HUES64 (cell line): ENCODE measurements at regions not wholly inside any gene's neighbourhood (a gene's known extent, or its start where the extent isn't known, plus 50 kb on each side); places are given as distances from the start of the nearest gene placed in this dataset.
"Not testable (repeated sequence)": the region's sequence is repeated elsewhere in the genome, so short reads cannot be mapped to it uniquely, and the experiment has no call there.

Experiments used
- H3K27ac ChIP-seq: 2 replicates; pipeline ENCODE4 v1.7.0; 2013; ENCODE audit warnings: low read depth, low read length, inconsistent platforms
- H3K27me3 ChIP-seq: 2 replicates; pipeline ENCODE4 v1.6.1; 2013; ENCODE audit warnings: mild to moderate bottlenecking, low read length; ENCODE audit not compliant: insufficient read depth
- H3K36me3 ChIP-seq: 2 replicates; pipeline ENCODE4 v1.6.1; 2013; ENCODE audit warnings: mild to moderate bottlenecking, low read length; ENCODE audit not compliant: insufficient read depth
- H3K4me1 ChIP-seq: 2 replicates; pipeline ENCODE4 v1.6.1; 2013; ENCODE audit warnings: mild to moderate bottlenecking, low read length, moderate library complexity; ENCODE audit not compliant: insufficient read depth
- H3K4me3 ChIP-seq: 2 replicates; pipeline ENCODE4 v1.5.1; 2013; ENCODE audit warnings: mild to moderate bottlenecking, low read length, moderate library complexity
- H3K9ac ChIP-seq: 2 replicates; pipeline ENCODE4 v1.6.1; 2013; ENCODE audit warnings: mild to moderate bottlenecking, low read depth, low read length
- H3K9me3 ChIP-seq: 2 replicates; pipeline ENCODE4 v1.6.1; 2013; ENCODE audit warnings: low read depth, low read length; ENCODE audit not compliant: insufficient read depth
- WGBS: fragments of 150-250, 120-280 bp; methylation state at CpG from one replicate; pipeline ENCODE4 v1.1.7; 2013; ENCODE audit warnings: missing lambda C conversion rate; 5-methylcytosine and 5-hydroxymethylcytosine counted together

GRCh38 chr6:74448850-74449249, 752.8 kb downstream of the CD109 start:
- Histone ChIP-seq H3K9ac (no peak overlapping the region), H3K4me3 (no peak overlapping the region), H3K27me3 (no peaks in the 10 kb centered on the region), H3K4me1 (no peaks in the 10 kb centered on the region), H3K9me3 (no peaks in the 10 kb centered on the region), H3K27ac (no peak overlapping the region), H3K36me3 (no peaks in the 10 kb centered on the region)
- 97% methylated on average over 3 of the region's 4 CpGs for WGBS

- no peak overlapping the region for H3K9ac ChIP-seq
- no peak overlapping the region for H3K27ac ChIP-seq
- H3K36me3 ChIP-seq: no peaks in the 10 kb centered on the region
- H3K4me1 ChIP-seq: no peaks in the 10 kb centered on the region
- no peaks in the 10 kb centered on the region for H3K9me3 ChIP-seq
- 90% methylated on average over 4 of the region's 5 CpGs for WGBS
- no peak overlapping the region for H3K4me3 ChIP-seq
- H3K27me3 ChIP-seq: no peaks in the 10 kb centered on the region
Measured at GRCh38 chr6:74447013-74447412, 751.0 kb downstream of the CD109 start.

DNA sequence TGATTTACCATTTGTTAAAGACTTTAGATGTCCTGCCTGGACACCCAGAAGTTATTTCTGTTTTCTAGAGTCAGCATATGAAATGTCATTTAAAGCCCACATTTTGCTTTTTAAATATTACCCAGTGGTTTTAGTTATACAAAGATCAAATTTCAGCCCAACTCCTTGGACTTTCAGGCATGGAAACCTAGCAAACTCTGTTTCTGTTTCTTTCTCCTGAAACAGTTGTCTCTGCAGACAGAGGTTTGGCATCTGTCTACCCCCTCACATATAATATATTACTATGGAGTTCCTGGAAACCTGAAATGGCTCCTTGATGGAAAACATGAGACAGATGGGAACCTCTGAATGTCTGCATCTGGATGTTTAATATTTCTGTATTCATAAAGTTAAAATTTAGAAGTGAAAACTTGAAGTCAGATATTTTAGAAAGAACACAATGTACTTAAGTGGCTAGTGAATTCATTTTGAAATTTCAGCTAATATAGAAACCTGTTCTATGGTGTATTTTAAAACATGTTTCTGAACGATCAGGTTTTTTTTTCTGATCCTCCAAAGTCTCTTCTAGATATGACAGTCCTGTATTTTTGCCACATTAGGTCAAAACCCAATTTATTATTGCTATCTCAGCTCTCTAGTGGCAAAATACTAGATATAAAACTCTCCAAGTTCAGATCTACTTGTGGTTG, 743.3 kb downstream of the CD109 start:
- no peak overlapping the region for H3K4me3 ChIP-seq
- H3K36me3 ChIP-seq: no peaks in the 10 kb centered on the region
- H3K27ac ChIP-seq: no peak overlapping the region
- H3K4me1 ChIP-seq: no peaks in the 10 kb centered on the region
- H3K27me3 ChIP-seq: no peaks in the 10 kb centered on the region
- H3K9ac ChIP-seq: no peak overlapping the region
- H3K9me3 ChIP-seq: no peaks in the 10 kb centered on the region
- 75% methylated on average over 1 of the region's 1 CpG for WGBS

DNA sequence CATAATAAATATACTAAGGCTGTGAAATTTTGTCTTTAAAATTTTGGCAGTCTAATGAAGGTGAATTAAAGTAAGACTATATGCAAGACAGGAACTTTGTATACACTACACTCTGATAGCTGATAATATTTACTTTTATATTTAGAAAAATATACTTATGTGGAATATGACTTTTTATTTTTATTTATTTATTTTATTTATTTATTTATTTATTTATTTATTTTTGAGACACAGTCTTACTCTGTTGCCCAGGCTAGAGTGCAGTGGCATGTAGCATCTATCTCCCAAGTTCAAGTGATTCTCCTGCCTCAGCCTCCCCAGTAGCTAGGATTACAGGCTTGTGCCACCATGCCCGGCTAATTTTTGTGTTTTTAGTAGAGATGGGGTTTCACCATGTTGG, 742.4 kb downstream of the CD109 start:
- not testable (repeated sequence) for H3K36me3 ChIP-seq, H3K27ac ChIP-seq, H3K9me3 ChIP-seq, H3K9ac ChIP-seq, H3K27me3 ChIP-seq, H3K4me1 ChIP-seq, H3K4me3 ChIP-seq
- 100% methylated on average over 1 of the region's 1 CpG for WGBS

DNA sequence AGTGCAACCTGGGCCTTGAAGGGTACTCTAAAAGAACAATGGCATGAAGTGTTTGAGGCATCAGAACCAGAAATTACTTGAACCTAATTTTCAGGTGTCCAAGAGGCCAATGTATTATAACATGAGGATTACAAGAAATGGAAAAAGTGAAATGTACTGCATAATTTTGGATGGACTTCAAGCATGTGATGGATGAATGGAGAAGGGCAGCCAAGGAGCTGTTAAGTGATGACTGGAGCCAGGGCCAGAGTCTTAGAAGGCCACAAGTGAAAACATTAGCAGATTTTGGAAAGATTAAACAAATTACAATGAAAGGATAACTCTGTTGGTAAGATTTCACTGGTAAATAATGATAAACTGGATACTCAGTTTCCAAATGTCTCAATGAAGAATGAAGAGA, 738.2 kb downstream of the CD109 start:
- Histone ChIP-seq H3K27me3 (no peaks in the 10 kb centered on the region), H3K27ac (no peak overlapping the region), H3K9me3 (no peaks in the 10 kb centered on the region), H3K9ac (no peak overlapping the region), H3K36me3 (no peaks in the 10 kb centered on the region), H3K4me3 (no peak overlapping the region), H3K4me1 (no peaks in the 10 kb centered on the region)

- no peaks in the 10 kb centered on the region for H3K27me3 ChIP-seq
- H3K36me3 ChIP-seq: no peaks in the 10 kb centered on the region
- WGBS: 100% methylated on average over 3 of the region's 3 CpGs
- no peaks in the 10 kb centered on the region for H3K4me1 ChIP-seq
- no peak overlapping the region for H3K4me3 ChIP-seq
- no peak overlapping the region for H3K9ac ChIP-seq
- no peaks in the 10 kb centered on the region for H3K9me3 ChIP-seq
- H3K27ac ChIP-seq: no peak overlapping the region
Measured at GRCh38 chr6:74431873-74432580, 736.0 kb downstream of the CD109 start.

GRCh38 chr6:74420221-74420620, 724.2 kb downstream of the CD109 start:
- Histone ChIP-seq H3K27ac (no peak overlapping the region), H3K9me3 (no peaks in the 10 kb centered on the region), H3K4me3 (no peak overlapping the region), H3K4me1 (no peaks in the 10 kb centered on the region), H3K9ac (no peak overlapping the region), H3K36me3 (no peaks in the 10 kb centered on the region), H3K27me3 (no peaks in the 10 kb centered on the region)
- 92% methylated on average over 1 of the region's 1 CpG for WGBS

DNA sequence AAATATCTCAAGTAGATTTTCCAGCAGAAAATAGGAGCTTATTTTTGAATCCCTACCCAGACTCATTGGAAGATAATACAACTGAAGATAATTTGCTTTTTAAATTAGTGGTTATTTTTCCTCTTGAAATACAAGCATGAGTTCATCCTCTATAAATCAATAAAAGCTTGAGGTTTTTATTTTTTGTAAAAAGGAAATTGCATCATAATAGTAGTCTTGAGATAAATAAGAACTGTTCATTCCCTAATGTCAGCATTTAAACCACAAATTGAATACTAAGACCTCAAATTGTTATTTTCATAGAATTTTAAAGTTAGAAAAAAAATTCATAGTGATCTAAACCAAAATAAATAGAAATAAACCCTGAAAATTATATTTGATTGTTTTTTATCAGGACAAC, 719.1 kb downstream of the CD109 start:
- Histone ChIP-seq H3K27ac (no peak overlapping the region), H3K4me3 (no peak overlapping the region), H3K4me1 (no peaks in the 10 kb centered on the region), H3K27me3 (no peaks in the 10 kb centered on the region), H3K9ac (no peak overlapping the region), H3K9me3 (no peaks in the 10 kb centered on the region), H3K36me3 (no peaks in the 10 kb centered on the region)

DNA sequence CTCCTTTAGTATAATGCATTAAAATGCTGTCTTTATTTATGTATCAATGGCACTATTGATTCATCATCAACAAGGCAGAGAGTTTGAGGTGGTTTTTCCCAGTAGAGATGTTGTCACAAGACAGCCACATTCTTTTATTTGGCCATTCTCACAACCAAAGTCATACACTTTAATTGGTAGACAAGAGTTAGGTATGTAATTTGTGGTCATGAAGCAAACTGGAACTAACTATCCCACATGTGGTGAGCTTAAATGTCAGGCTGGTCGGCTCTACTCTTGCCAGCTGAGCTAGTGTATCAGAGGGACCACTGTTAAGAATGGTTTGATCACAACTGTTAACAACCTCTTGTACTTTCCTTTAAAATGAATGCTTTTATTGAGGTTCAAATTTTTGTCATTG, 714.6 kb downstream of the CD109 start:
- WGBS: 100% methylated on average over 1 of the region's 1 CpG
- no peak overlapping the region for H3K9ac ChIP-seq
- no peaks in the 10 kb centered on the region for H3K36me3 ChIP-seq
- no peaks in the 10 kb centered on the region for H3K9me3 ChIP-seq
- H3K27ac ChIP-seq: no peak overlapping the region
- no peaks in the 10 kb centered on the region for H3K4me1 ChIP-seq
- no peak overlapping the region for H3K4me3 ChIP-seq
- no peaks in the 10 kb centered on the region for H3K27me3 ChIP-seq

DNA sequence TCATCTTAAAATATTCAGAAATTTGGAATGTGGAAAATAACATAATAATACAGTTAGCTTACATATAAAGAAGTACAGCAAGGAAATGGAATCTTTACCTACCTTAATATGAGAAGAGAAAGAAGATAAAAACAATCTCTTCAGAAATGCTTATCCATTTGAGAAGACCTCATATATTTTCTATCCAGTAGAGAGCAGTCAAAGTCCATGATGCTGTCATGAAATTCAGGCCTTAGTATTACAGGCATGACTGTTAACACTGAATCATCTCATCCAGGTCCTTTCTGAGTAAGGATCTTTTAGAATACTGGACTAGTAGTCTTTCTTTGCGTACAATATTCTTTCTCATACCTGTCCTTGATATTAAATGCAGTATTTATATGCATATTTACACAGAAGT, 713.4 kb downstream of the CD109 start:
- Histone ChIP-seq H3K9ac (no peak overlapping the region), H3K4me3 (no peak overlapping the region), H3K9me3 (no peaks in the 10 kb centered on the region), H3K4me1 (no peaks in the 10 kb centered on the region), H3K27ac (no peak overlapping the region), H3K27me3 (no peaks in the 10 kb centered on the region), H3K36me3 (no peaks in the 10 kb centered on the region)
- WGBS: no CpG with 5 or more reads among the region's 1 CpG

GRCh38 chr6:74408844-74409243, 712.8 kb downstream of the CD109 start:
- Histone ChIP-seq H3K4me1 (no peaks in the 10 kb centered on the region), H3K9ac (no peak overlapping the region), H3K27ac (no peak overlapping the region), H3K4me3 (no peak overlapping the region), H3K36me3 (no peaks in the 10 kb centered on the region), H3K27me3 (no peaks in the 10 kb centered on the region), H3K9me3 (no peaks in the 10 kb centered on the region)
- 88% methylated on average over 1 of the region's 1 CpG for WGBS

GRCh38 chr6:74404366-74404765, 708.4 kb downstream of the CD109 start:
- Histone ChIP-seq H3K4me1 (no peaks in the 10 kb centered on the region), H3K9ac (no peak overlapping the region), H3K27ac (no peak overlapping the region), H3K27me3 (no peaks in the 10 kb centered on the region), H3K4me3 (no peak overlapping the region), H3K9me3 (no peaks in the 10 kb centered on the region), H3K36me3 (no peaks in the 10 kb centered on the region)
- WGBS: 100% methylated on average over 2 of the region's 2 CpGs
